Fibroblast of skin of left biceps (primary cell): ENCODE measurements at regions not wholly inside any gene's neighbourhood (a gene's known extent, or its start where the extent isn't known, plus 50 kb on each side); places are given as distances from the start of the nearest gene placed in this dataset.

ENCODE experiments used
- DNase-seq, 2 experiments: peaks; one replicate each; pipeline ENCODE4 v3.0.0-alpha.2; 2013; ENCODE audit warnings: low read depth in 2 of 2

- DNase-seq, result no peak
These were observed 78.4 kb upstream of the MED9 start for GRCh38 chr17:17398188-17398942.

- DNase-seq, result no peak
These were observed 77.6 kb upstream of the MED9 start for GRCh38 chr17:17398943-17399926.

GRCh38 chr17:17400070-17400469 lies 76.7 kb upstream of the MED9 start:
- DNase-seq, result no peak

- no peak for DNase-seq
These were observed 76.1 kb upstream of the MED9 start for GRCh38 chr17:17400566-17401184.

GRCh38 chr17:17401271-17401781 lies 75.5 kb upstream of the MED9 start:
- no peak for DNase-seq

- no peak for DNase-seq
These were observed 74.2 kb upstream of the MED9 start for GRCh38 chr17:17402558-17402957.

GRCh38 chr17:17403065-17403464 lies 73.7 kb upstream of the MED9 start:
- DNase-seq, result no peak

- DNase-seq, result no peak
These were observed 72.8 kb upstream of the MED9 start for GRCh38 chr17:17403899-17404576.

GRCh38 chr17:17405673-17406072 lies 71.1 kb upstream of the MED9 start:
- DNase-seq, result no peak

- DNase-seq, result no peak
These were observed 70.6 kb upstream of the MED9 start for GRCh38 chr17:17406225-17406624.

GRCh38 chr17:17408236-17408794 lies 68.5 kb upstream of the MED9 start:
- DNase-seq, result no peak

- DNase-seq, result no peak
These were observed 66.4 kb upstream of the MED9 start for GRCh38 chr17:17410357-17410756.

- DNase-seq, result no peak
These were observed 65.1 kb upstream of the MED9 start for GRCh38 chr17:17411692-17412091.

- DNase-seq, result peak in 1 of 2 experiments; percentile 39
These were observed 64.5 kb upstream of the MED9 start for GRCh38 chr17:17412326-17412725.

GRCh38 chr17:17413215-17413792 lies 63.5 kb upstream of the MED9 start:
- no peak for DNase-seq

- no peak for DNase-seq
These were observed 63.0 kb upstream of the MED9 start for GRCh38 chr17:17413821-17414220.

- no peak for DNase-seq
These were observed 62.4 kb upstream of the MED9 start for GRCh38 chr17:17414341-17414805.

- no peak for DNase-seq
These were observed 61.8 kb upstream of the MED9 start for GRCh38 chr17:17415006-17415405.

GRCh38 chr17:17416007-17416399 lies 60.8 kb upstream of the MED9 start:
- peak in 1 of 2 experiments; percentile 45 for DNase-seq
